ENCODE measurements at regions not wholly inside any gene's neighbourhood (a gene's known extent, or its start where the extent isn't known, plus 50 kb on each side); places are given as distances from the start of the nearest gene placed in this dataset.

DNA sequence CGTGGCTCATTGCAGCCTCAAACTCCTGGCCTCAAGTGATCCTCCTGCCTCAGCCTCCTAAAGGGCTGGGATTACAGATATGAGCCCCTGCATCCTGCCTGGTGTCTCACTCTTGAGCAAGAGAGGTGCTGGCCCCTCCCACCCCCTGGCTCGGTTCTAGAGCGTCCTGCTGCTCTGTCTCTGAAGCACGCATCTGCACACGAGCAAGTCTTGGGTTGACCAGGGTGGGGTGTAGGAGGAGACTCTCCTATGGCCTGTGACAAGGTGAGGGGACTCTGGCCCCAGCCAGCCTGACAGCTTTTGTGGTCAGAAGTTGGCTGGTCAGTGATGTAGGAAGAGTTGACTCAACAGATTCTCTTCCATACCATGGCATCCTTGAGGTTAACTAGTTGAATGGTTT lies 110.7 kb upstream of the CARD11 start:
- Histone ChIP-seq H3K4me1 (no peaks in the 10 kb centered on the region), H3K36me3 (no peaks in the 10 kb centered on the region), H3K9me3 (no peaks in the 10 kb centered on the region), H3K4me3 (no peak overlapping the region), H3K27ac (no peak overlapping the region), H3K27me3 (peaks cover 6% of the 10 kb centered on the region)
- DNase-seq (peak; percentile 38), ATAC-seq (peak; percentile 18)
- intact Hi-C loops (cut with DNase I), result loop anchor here (10.0 kb wide), 1 partner anchor 270 kb away; no protein-coding TSS in a partner anchor
- TF ChIP-seq, protein P1, sequence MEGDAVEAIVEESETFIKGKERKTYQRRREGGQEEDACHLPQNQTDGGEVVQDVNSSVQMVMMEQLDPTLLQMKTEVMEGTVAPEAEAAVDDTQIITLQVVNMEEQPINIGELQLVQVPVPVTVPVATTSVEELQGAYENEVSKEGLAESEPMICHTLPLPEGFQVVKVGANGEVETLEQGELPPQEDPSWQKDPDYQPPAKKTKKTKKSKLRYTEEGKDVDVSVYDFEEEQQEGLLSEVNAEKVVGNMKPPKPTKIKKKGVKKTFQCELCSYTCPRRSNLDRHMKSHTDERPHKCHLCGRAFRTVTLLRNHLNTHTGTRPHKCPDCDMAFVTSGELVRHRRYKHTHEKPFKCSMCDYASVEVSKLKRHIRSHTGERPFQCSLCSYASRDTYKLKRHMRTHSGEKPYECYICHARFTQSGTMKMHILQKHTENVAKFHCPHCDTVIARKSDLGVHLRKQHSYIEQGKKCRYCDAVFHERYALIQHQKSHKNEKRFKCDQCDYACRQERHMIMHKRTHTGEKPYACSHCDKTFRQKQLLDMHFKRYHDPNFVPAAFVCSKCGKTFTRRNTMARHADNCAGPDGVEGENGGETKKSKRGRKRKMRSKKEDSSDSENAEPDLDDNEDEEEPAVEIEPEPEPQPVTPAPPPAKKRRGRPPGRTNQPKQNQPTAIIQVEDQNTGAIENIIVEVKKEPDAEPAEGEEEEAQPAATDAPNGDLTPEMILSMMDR (IDR thresholded peaks at IDR 0.05), result no peak

DNA sequence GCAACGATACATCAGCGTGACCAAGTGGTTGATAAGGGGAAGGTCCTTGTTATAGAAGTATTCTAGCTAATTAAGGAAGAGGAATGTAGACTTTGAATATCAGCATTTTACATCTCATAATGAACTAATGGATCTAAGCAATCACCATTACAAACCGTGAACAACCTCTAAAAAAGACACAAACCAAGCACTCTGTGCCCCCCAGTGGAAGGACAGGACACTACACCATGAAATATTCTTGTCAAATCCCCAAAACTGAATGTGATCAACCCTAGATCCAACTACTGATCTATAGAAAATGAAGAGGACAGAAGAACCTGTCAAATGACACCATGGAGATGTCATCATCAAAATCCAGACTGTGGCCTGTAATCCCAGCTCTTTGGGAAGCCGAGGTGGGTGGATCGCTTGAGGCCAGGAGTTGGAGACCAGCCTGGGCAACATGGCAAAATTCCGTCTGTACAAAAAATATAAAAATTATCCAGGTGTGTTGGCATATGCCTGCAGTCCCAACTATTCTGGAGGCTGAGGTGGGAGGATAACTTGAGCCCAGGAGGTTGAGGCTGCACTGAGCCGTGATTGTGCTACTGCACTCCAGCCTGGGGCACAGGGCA lies 111.3 kb upstream of the CARD11 start:
- Histone ChIP-seq H3K4me3 (no peak overlapping the region), H3K27ac (no peak overlapping the region), H3K27me3 (peaks cover 6% of the 10 kb centered on the region), H3K9me3 (no peaks in the 10 kb centered on the region), H3K4me1 (no peaks in the 10 kb centered on the region), H3K36me3 (no peaks in the 10 kb centered on the region)
- intact Hi-C loops (cut with DNase I), result loop anchor here (10.0 kb wide), 1 partner anchor 270 kb away; no protein-coding TSS in a partner anchor
- ATAC-seq, result peak; percentile 73
- TF ChIP-seq, protein P1 (IDR thresholded peaks at IDR 0.05), result peak; percentile 69
- peak; percentile 19 for DNase-seq

DNA sequence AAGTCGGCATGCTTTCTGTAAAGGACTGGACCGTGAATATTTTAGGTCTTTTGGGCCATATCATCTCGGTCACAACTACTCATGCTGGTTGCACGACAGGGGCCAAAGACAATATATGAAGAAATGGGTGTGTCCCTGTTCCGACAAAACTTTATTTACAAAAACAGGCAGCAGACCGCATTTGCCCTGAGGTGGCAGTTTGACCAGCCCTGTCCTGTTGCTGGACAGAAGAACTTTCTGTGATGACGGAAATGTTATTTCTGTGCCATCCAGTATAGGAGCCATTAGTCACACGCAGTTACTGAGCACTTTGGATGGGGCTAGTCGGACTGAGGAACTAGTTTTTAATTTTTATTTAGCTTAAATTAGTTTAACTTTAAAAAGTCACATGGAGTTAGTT lies 112.8 kb upstream of the CARD11 start:
- no peaks in the 10 kb centered on the region for H3K4me1 ChIP-seq
- no peak overlapping the region for H3K4me3 ChIP-seq
- peak; percentile 15 for DNase-seq
- no peak for ATAC-seq
- no peaks in the 10 kb centered on the region for H3K36me3 ChIP-seq
- intact Hi-C loops (cut with DNase I), result loop anchor here (10.0 kb wide), 1 partner anchor 272 kb away; no protein-coding TSS in a partner anchor
- TF ChIP-seq, protein P1 (IDR thresholded peaks at IDR 0.05), result no peak
- H3K9me3 ChIP-seq, result no peaks in the 10 kb centered on the region
- H3K27me3 ChIP-seq, result peaks cover 6% of the 10 kb centered on the region
- no peak overlapping the region for H3K27ac ChIP-seq

DNA sequence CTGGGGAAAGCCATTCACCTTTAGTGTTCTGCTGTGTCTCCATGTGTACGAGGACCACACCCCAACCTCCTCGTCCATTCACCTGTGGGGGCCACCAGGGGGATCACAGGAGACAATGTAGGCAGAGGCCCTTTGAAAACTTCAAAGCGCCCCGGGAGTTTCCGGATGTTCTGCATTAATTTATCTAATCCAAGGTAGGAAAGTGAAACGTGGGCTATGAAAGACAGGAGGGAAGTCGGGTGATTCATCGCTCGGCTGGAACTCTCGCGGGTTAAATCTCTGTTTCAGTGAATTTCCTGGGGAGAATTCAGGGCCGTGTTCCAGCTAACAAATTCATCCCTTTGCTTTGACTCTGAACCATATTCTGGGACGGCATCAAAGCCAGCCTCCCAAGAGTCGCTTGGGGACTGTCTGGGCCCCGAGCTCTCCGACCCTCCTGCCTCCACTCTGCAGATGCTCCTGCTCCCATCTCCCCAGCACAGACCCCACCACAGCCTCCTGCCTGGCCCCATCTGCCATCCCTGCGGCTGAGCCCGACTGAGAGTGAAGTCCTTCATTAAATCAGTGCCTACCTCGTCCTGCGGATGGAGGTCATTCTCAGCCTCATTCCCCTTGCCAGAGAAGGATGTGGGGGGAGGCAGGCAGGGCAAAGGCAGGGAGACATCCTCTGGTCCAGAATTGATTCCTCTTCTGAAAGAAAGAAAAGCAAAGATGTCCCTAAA lies 114.1 kb upstream of the CARD11 start:
- TF ChIP-seq, protein P1 (IDR thresholded peaks at IDR 0.05), result no peak
- DNase-seq, result no peak
- H3K9me3 ChIP-seq, result no peaks in the 10 kb centered on the region
- intact Hi-C loops (cut with DNase I), result loop anchor here (10.0 kb wide), 1 partner anchor 273 kb away; no protein-coding TSS in a partner anchor
- no peaks in the 10 kb centered on the region for H3K27me3 ChIP-seq
- no peak overlapping the region for H3K4me3 ChIP-seq
- no peak overlapping the region for H3K27ac ChIP-seq
- no peaks in the 10 kb centered on the region for H3K4me1 ChIP-seq
- ATAC-seq, result no peak
- no peaks in the 10 kb centered on the region for H3K36me3 ChIP-seq

DNA sequence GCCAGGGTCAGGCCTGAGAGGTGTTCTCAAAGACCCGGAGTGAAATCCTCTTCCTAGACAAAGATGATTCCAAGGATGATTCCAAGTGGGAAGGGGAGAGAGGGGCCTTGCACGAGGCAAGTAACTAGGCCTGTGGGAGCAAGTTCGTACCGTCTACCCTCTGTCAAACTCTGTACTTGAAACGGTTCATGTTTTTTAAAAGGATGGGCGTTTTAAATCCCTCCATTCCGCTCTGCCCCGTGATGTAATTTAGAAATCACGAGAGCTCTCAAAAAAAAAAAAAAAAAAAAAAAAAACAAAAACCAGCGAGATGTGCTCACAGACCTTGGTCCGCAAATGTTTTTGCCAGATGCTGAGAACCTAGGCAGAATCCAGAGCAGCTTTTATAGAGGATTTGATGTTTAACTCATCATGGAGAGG lies 114.7 kb upstream of the CARD11 start:
- TF ChIP-seq, protein P1 (IDR thresholded peaks at IDR 0.05), result no peak
- no peaks in the 10 kb centered on the region for H3K9me3 ChIP-seq
- intact Hi-C loops (cut with DNase I), result loop anchor here (10.0 kb wide), 1 partner anchor 274 kb away; no protein-coding TSS in a partner anchor

More for the DNA sequence above, 114.7 kb upstream of the CARD11 start:
- no peak for ATAC-seq
- H3K27me3 ChIP-seq, result no peaks in the 10 kb centered on the region
- no peaks in the 10 kb centered on the region for H3K4me1 ChIP-seq
- DNase-seq, result no peak
- no peaks in the 10 kb centered on the region for H3K36me3 ChIP-seq
- H3K27ac ChIP-seq, result no peak overlapping the region
- no peak overlapping the region for H3K4me3 ChIP-seq

All from upper lobe of right lung (tissue), 1 donor.